Lower leg skin (tissue), 3 donors: ENCODE measurements at regions not wholly inside any gene's neighbourhood (a gene's known extent, or its start where the extent isn't known, plus 50 kb on each side); places are given as distances from the start of the nearest gene placed in this dataset.

Experiments used
- CTCF ChIP-seq, 3 donors: fragments of 450-650 bp; IDR thresholded peaks; one replicate each; pipeline ENCODE4 v1.5.1; 2016; ENCODE audit warnings: antibody characterized with exemption in 3 of 3, mild to moderate bottlenecking in 3 of 3, moderate library complexity in 2 of 3
- POLR2A ChIP-seq, 2 donors: fragments of 450-650 bp; IDR thresholded peaks; one replicate each; pipeline ENCODE4 v1.6.1; 2016 to 2017; ENCODE audit warnings: antibody characterized with exemption in 2 of 2, mild to moderate bottlenecking in 1 of 2, moderate library complexity in 1 of 2

- TF ChIP-seq CTCF (IDR thresholded peaks at IDR 0.05) (no peak), POLR2A (IDR thresholded peaks at IDR 0.05) (no peak)
Measured at GRCh38 chr2:8312861-8313830, 368.7 kb upstream of the ID2 start.
